WTC11 (cell line): ENCODE measurements at regions not wholly inside any gene's neighbourhood (a gene's known extent, or its start where the extent isn't known, plus 50 kb on each side); places are given as distances from the start of the nearest gene placed in this dataset.

Experiments
- ATAC-seq: fragments of 200-7000 bp; cut with Tn5 transposase; 2 replicates; pipeline ENCODE4 v1.10.0; 2021; ENCODE audit warnings: mild to moderate bottlenecking, moderate library complexity
- CTCF ChIA-PET: fragments of 300-600 bp; sonication (Branson Sonifier 250); formaldehyde crosslinking; loops from one replicate; lab custom pipeline; 2021; ENCODE audit warnings: antibody characterized with exemption; lab: Charles Lee
- POLR2A ChIA-PET: fragments of 350-600 bp; sonication (Branson Sonifier 250); formaldehyde crosslinking; loops from one replicate; lab custom pipeline; 2021; ENCODE audit warnings: antibody characterized with exemption; lab: Charles Lee
- DNase-seq: peaks from one replicate; pipeline ENCODE4 v3.0.0; 2021; ENCODE audit warnings: low spot score
- H3K27ac Mint-ChIP-seq: 2 replicates; pipeline ENCODE4 v1.8.0; 2021; ENCODE audit warnings: mixed read lengths
- H3K27me3 Mint-ChIP-seq: 2 replicates; pipeline ENCODE4 v1.8.0; 2021; ENCODE audit warnings: low read depth, mild to moderate bottlenecking, moderate library complexity, mixed read lengths
- H3K36me3 Mint-ChIP-seq: 2 replicates; pipeline ENCODE4 v1.8.0; 2021; ENCODE audit warnings: mixed read lengths
- H3K4me1 Mint-ChIP-seq: 2 replicates; pipeline ENCODE4 v1.8.0; 2022; ENCODE audit warnings: mixed read lengths
- H3K4me3 Mint-ChIP-seq: 2 replicates; pipeline ENCODE4 v1.8.0; 2021; ENCODE audit warnings: mild to moderate bottlenecking, moderate library complexity, mixed read lengths
- H3K9me3 Mint-ChIP-seq: 2 replicates; pipeline ENCODE4 v1.8.0; 2021; ENCODE audit warnings: mixed read lengths
- ATF1 ChIP-seq: sonication (generic); formaldehyde crosslinking; IDR thresholded peaks from 2 replicates; pipeline ENCODE4 v1.8.1; 2023; ENCODE audit warnings: mild to moderate bottlenecking, moderate library complexity, missing genetic modification reagents
- ETV6 ChIP-seq: sonication (generic); formaldehyde crosslinking; IDR thresholded peaks from 2 replicates; pipeline ENCODE4 v1.8.1; 2022; ENCODE audit warnings: mild to moderate bottlenecking, missing genetic modification reagents
- HMGA2 ChIP-seq: fragments of 250-450 bp; sonication (Bioruptor Pico); IDR thresholded peaks from 2 replicates; pipeline ENCODE4 v1.4.0; 2021; ENCODE audit warnings: mild to moderate bottlenecking, moderate library complexity
- PRRX2 ChIP-seq: fragments of 250-450 bp; sonication (Bioruptor Pico); IDR thresholded peaks from 2 replicates; pipeline ENCODE4 v1.8.0; 2021; ENCODE audit warnings: mild to moderate bottlenecking
- SOX15 ChIP-seq: fragments of 250-450 bp; sonication (Bioruptor Pico); IDR thresholded peaks from 2 replicates; pipeline ENCODE4 v1.9.0; 2021; ENCODE audit warnings: mild to moderate bottlenecking
- SP1 ChIP-seq: sonication (generic); formaldehyde crosslinking; conservative IDR thresholded peaks from 2 replicates; pipeline ENCODE4 v1.8.1; 2022; ENCODE audit warnings: missing genetic modification reagents
- TCF7 ChIP-seq: sonication (generic); formaldehyde crosslinking; IDR thresholded peaks from 2 replicates; pipeline ENCODE4 v1.8.0; 2022; ENCODE audit warnings: mild to moderate bottlenecking, low read depth, missing genetic modification reagents, moderate library complexity
- TEAD4 ChIP-seq: sonication (generic); formaldehyde crosslinking; IDR thresholded peaks from 2 replicates; pipeline ENCODE4 v1.8.0; 2022; ENCODE audit warnings: mild to moderate bottlenecking, missing genetic modification reagents
- TF ChIP-seq, protein P1 (sequence below): sonication (generic); formaldehyde crosslinking; IDR thresholded peaks from 2 replicates; pipeline ENCODE4 v1.8.1; 2023; ENCODE audit warnings: mild to moderate bottlenecking, missing genetic modification reagents
- TF ChIP-seq, protein P2 (sequence below): sonication (generic); formaldehyde crosslinking; IDR thresholded peaks from 2 replicates; pipeline ENCODE4 v1.8.1; 2023; ENCODE audit warnings: mild to moderate bottlenecking, missing genetic modification reagents, borderline replicate concordance
- TF ChIP-seq, protein P3 (sequence below): sonication (generic); formaldehyde crosslinking; IDR thresholded peaks from 2 replicates; pipeline ENCODE4 v1.8.1; 2022; ENCODE audit warnings: missing genetic modification reagents, borderline replicate concordance
- TF ChIP-seq, protein P4 (sequence below): sonication (generic); formaldehyde crosslinking; IDR thresholded peaks from 2 replicates; pipeline ENCODE4 v1.8.0; 2022; ENCODE audit warnings: missing genetic modification reagents
- TF ChIP-seq, protein P5 (sequence below): fragments of 250-450 bp; sonication (Bioruptor Pico); IDR thresholded peaks from 2 replicates; pipeline ENCODE4 v1.9.0; 2021; ENCODE audit warnings: mild to moderate bottlenecking
- TF ChIP-seq, protein P6 (sequence below): sonication (generic); formaldehyde crosslinking; IDR thresholded peaks from 2 replicates; pipeline ENCODE4 v1.8.0; 2023; ENCODE audit warnings: mild to moderate bottlenecking, missing genetic modification reagents
- TF ChIP-seq, protein P7 (sequence below): sonication (generic); formaldehyde crosslinking; IDR thresholded peaks from 2 replicates; pipeline ENCODE4 v1.8.1; 2023; ENCODE audit warnings: mild to moderate bottlenecking, missing genetic modification reagents
- TF ChIP-seq, protein P8 (sequence below): sonication (generic); formaldehyde crosslinking; IDR thresholded peaks from 2 replicates; pipeline ENCODE4 v1.8.1; 2023; ENCODE audit warnings: mild to moderate bottlenecking, moderate library complexity, missing genetic modification reagents

DNA sequence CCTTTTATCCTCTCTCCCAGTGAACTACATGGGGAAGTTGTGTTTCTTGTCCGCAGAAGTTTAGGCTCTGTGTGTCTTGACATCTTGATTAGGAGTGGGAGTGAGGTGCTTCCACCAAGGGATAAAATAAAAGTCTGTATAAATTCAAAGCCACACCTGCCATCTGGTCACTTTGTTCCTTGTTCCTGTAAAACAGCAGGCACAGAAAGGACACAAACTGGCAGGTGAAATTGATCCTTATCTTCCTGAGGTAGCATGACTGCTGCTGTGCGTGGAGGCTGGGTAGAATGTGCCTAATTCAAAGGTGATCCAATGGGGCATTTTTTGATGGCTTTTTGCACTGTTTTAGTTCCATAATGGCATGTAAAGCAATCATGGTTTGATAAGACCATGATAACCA lies 104.3 kb upstream of the KITLG start:
- H3K9me3 Mint-ChIP-seq = peaks cover 15% of the 10 kb centered on the region
- ChIA-PET CTCF (no interaction called here), POLR2A (no interaction called here)
- no peaks in the 10 kb centered on the region; the same call in 1 of the 2 replicates for H3K4me1 Mint-ChIP-seq
- H3K27me3 Mint-ChIP-seq = no peaks in the 10 kb centered on the region
- DNase-seq (no peak), ATAC-seq (no peak)
- no peak overlapping the region for H3K4me3 Mint-ChIP-seq
- TF ChIP-seq ETV6 (no peak), PRRX2 (CRISPR knock-in tag) (no peak), ATF1 (CRISPR knock-in tag) (no peak), HMGA2 (CRISPR knock-in tag) (no peak)
- TF ChIP-seq, protein P1, sequence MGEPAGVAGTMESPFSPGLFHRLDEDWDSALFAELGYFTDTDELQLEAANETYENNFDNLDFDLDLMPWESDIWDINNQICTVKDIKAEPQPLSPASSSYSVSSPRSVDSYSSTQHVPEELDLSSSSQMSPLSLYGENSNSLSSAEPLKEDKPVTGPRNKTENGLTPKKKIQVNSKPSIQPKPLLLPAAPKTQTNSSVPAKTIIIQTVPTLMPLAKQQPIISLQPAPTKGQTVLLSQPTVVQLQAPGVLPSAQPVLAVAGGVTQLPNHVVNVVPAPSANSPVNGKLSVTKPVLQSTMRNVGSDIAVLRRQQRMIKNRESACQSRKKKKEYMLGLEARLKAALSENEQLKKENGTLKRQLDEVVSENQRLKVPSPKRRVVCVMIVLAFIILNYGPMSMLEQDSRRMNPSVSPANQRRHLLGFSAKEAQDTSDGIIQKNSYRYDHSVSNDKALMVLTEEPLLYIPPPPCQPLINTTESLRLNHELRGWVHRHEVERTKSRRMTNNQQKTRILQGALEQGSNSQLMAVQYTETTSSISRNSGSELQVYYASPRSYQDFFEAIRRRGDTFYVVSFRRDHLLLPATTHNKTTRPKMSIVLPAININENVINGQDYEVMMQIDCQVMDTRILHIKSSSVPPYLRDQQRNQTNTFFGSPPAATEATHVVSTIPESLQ (CRISPR knock-in tag) = no peak
- TF ChIP-seq, protein P2, sequence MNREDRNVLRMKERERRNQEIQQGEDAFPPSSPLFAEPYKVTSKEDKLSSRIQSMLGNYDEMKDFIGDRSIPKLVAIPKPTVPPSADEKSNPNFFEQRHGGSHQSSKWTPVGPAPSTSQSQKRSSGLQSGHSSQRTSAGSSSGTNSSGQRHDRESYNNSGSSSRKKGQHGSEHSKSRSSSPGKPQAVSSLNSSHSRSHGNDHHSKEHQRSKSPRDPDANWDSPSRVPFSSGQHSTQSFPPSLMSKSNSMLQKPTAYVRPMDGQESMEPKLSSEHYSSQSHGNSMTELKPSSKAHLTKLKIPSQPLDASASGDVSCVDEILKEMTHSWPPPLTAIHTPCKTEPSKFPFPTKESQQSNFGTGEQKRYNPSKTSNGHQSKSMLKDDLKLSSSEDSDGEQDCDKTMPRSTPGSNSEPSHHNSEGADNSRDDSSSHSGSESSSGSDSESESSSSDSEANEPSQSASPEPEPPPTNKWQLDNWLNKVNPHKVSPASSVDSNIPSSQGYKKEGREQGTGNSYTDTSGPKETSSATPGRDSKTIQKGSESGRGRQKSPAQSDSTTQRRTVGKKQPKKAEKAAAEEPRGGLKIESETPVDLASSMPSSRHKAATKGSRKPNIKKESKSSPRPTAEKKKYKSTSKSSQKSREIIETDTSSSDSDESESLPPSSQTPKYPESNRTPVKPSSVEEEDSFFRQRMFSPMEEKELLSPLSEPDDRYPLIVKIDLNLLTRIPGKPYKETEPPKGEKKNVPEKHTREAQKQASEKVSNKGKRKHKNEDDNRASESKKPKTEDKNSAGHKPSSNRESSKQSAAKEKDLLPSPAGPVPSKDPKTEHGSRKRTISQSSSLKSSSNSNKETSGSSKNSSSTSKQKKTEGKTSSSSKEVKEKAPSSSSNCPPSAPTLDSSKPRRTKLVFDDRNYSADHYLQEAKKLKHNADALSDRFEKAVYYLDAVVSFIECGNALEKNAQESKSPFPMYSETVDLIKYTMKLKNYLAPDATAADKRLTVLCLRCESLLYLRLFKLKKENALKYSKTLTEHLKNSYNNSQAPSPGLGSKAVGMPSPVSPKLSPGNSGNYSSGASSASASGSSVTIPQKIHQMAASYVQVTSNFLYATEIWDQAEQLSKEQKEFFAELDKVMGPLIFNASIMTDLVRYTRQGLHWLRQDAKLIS (CRISPR knock-in tag) = no peak
- TF ChIP-seq, protein P3, sequence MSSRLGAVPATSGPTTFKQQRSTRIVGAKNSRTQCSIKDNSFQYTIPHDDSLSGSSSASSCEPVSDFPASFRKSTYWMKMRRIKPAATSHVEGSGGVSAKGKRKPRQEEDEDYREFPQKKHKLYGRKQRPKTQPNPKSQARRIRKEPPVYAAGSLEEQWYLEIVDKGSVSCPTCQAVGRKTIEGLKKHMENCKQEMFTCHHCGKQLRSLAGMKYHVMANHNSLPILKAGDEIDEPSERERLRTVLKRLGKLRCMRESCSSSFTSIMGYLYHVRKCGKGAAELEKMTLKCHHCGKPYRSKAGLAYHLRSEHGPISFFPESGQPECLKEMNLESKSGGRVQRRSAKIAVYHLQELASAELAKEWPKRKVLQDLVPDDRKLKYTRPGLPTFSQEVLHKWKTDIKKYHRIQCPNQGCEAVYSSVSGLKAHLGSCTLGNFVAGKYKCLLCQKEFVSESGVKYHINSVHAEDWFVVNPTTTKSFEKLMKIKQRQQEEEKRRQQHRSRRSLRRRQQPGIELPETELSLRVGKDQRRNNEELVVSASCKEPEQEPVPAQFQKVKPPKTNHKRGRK (CRISPR knock-in tag) = no peak
- TF ChIP-seq, protein P4, sequence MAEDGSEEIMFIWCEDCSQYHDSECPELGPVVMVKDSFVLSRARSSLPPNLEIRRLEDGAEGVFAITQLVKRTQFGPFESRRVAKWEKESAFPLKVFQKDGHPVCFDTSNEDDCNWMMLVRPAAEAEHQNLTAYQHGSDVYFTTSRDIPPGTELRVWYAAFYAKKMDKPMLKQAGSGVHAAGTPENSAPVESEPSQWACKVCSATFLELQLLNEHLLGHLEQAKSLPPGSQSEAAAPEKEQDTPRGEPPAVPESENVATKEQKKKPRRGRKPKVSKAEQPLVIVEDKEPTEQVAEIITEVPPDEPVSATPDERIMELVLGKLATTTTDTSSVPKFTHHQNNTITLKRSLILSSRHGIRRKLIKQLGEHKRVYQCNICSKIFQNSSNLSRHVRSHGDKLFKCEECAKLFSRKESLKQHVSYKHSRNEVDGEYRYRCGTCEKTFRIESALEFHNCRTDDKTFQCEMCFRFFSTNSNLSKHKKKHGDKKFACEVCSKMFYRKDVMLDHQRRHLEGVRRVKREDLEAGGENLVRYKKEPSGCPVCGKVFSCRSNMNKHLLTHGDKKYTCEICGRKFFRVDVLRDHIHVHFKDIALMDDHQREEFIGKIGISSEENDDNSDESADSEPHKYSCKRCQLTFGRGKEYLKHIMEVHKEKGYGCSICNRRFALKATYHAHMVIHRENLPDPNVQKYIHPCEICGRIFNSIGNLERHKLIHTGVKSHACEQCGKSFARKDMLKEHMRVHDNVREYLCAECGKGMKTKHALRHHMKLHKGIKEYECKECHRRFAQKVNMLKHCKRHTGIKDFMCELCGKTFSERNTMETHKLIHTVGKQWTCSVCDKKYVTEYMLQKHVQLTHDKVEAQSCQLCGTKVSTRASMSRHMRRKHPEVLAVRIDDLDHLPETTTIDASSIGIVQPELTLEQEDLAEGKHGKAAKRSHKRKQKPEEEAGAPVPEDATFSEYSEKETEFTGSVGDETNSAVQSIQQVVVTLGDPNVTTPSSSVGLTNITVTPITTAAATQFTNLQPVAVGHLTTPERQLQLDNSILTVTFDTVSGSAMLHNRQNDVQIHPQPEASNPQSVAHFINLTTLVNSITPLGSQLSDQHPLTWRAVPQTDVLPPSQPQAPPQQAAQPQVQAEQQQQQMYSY (CRISPR knock-in tag) = no peak
- TF ChIP-seq, protein P5, sequence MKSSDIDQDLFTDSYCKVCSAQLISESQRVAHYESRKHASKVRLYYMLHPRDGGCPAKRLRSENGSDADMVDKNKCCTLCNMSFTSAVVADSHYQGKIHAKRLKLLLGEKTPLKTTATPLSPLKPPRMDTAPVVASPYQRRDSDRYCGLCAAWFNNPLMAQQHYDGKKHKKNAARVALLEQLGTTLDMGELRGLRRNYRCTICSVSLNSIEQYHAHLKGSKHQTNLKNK (CRISPR knock-in tag) = no peak
- TF ChIP-seq, protein P6, sequence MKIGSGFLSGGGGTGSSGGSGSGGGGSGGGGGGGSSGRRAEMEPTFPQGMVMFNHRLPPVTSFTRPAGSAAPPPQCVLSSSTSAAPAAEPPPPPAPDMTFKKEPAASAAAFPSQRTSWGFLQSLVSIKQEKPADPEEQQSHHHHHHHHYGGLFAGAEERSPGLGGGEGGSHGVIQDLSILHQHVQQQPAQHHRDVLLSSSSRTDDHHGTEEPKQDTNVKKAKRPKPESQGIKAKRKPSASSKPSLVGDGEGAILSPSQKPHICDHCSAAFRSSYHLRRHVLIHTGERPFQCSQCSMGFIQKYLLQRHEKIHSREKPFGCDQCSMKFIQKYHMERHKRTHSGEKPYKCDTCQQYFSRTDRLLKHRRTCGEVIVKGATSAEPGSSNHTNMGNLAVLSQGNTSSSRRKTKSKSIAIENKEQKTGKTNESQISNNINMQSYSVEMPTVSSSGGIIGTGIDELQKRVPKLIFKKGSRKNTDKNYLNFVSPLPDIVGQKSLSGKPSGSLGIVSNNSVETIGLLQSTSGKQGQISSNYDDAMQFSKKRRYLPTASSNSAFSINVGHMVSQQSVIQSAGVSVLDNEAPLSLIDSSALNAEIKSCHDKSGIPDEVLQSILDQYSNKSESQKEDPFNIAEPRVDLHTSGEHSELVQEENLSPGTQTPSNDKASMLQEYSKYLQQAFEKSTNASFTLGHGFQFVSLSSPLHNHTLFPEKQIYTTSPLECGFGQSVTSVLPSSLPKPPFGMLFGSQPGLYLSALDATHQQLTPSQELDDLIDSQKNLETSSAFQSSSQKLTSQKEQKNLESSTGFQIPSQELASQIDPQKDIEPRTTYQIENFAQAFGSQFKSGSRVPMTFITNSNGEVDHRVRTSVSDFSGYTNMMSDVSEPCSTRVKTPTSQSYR (CRISPR knock-in tag) = no peak
- no peak overlapping the region for H3K27ac Mint-ChIP-seq
- peaks cover 3% of the 10 kb centered on the region for H3K36me3 Mint-ChIP-seq

DNA sequence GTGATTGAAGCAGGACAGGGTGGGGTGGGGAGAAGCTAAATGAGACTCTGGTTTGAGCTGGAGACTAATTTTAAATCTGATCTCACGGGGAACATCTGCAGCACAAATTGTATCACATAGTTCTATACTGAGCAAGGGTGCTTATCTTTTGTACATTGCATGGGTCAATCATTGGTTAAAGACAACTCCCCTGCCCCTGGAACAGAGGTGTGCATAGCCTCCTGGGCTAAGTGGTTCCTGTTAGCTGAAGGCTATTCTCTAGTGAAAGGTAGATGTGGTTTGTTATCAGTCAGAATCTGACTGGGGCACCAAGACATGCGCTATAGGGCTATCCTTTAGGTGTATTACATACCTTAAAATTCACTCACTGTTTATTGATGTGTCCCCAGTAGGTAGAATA lies 103.9 kb upstream of the KITLG start:
- ATAC-seq (no peak), DNase-seq (no peak)
- ChIA-PET CTCF (no interaction called here), POLR2A (no interaction called here)
- Mint-ChIP-seq H3K4me3 (no peak overlapping the region), H3K9me3 (peaks cover 15% of the 10 kb centered on the region), H3K27ac (no peak overlapping the region), H3K4me1 (no peaks in the 10 kb centered on the region; the same call in 1 of the 2 replicates), H3K36me3 (peaks cover 3% of the 10 kb centered on the region), H3K27me3 (no peaks in the 10 kb centered on the region)
- TF ChIP-seq SP1 (CRISPR knock-in tag) (no peak), TCF7 (CRISPR knock-in tag) (no peak), TEAD4 (no peak), SOX15 (CRISPR knock-in tag) (no peak)
- TF ChIP-seq, protein P7, sequence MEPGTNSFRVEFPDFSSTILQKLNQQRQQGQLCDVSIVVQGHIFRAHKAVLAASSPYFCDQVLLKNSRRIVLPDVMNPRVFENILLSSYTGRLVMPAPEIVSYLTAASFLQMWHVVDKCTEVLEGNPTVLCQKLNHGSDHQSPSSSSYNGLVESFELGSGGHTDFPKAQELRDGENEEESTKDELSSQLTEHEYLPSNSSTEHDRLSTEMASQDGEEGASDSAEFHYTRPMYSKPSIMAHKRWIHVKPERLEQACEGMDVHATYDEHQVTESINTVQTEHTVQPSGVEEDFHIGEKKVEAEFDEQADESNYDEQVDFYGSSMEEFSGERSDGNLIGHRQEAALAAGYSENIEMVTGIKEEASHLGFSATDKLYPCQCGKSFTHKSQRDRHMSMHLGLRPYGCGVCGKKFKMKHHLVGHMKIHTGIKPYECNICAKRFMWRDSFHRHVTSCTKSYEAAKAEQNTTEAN (CRISPR knock-in tag) = no peak
- TF ChIP-seq, protein P8, sequence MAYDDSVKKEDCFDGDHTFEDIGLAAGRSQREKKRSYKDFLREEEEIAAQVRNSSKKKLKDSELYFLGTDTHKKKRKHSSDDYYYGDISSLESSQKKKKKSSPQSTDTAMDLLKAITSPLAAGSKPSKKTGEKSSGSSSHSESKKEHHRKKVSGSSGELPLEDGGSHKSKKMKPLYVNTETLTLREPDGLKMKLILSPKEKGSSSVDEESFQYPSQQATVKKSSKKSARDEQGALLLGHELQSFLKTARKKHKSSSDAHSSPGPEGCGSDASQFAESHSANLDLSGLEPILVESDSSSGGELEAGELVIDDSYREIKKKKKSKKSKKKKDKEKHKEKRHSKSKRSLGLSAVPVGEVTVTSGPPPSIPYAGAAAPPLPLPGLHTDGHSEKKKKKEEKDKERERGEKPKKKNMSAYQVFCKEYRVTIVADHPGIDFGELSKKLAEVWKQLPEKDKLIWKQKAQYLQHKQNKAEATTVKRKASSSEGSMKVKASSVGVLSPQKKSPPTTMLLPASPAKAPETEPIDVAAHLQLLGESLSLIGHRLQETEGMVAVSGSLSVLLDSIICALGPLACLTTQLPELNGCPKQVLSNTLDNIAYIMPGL (CRISPR knock-in tag) = no peak
